ENCODE measurements at regions not wholly inside any gene's neighbourhood (a gene's known extent, or its start where the extent isn't known, plus 50 kb on each side); places are given as distances from the start of the nearest gene placed in this dataset.

GRCh38 chr6:139758209-139758611 lies 383.8 kb upstream of the CITED2 start:
- no peak overlapping the region for H2BK5ac ChIP-seq (ENCODE audit: low read depth, low read length, poor library complexity, severe bottlenecking)
- H2BK12ac ChIP-seq (ENCODE audit: low read length in 2 of 2), result no peak overlapping the region
- no peak overlapping the region for H3K18ac ChIP-seq (ENCODE audit: low read depth in 1 of 2, low read length in 2 of 2)
- peak overlapping the region; percentile 57 for H2AK5ac ChIP-seq (ENCODE audit: low read length, severe bottlenecking)
- WGBS, result 52% methylated on average over 3 of the region's 3 CpGs
- no peak overlapping the region for H4K8ac ChIP-seq (ENCODE audit: low read length)
- no peak overlapping the region for H3K14ac ChIP-seq (ENCODE audit: low read length in 2 of 2)
- H3K27me3 ChIP-seq (ENCODE audit: control insufficient read depth in 1 of 2, insufficient read depth in 1 of 2, low read length in 2 of 2), result no peaks in the 10 kb centered on the region
- no peak overlapping the region for H4K91ac ChIP-seq (ENCODE audit: low read length)
- no peak overlapping the region for H2BK120ac ChIP-seq (ENCODE audit: low read depth, low read length)
- H2BK15ac ChIP-seq (ENCODE audit: low read depth, poor library complexity, severe bottlenecking), result no peak overlapping the region
- no peak overlapping the region for H2AFZ ChIP-seq (ENCODE audit: low read depth, low read length)
- H3K4me2 ChIP-seq (ENCODE audit: low read length, poor library complexity, severe bottlenecking), result no peak overlapping the region
- DNase-seq, result no peak
- no peaks in the 10 kb centered on the region for H3K36me3 ChIP-seq (ENCODE audit: control insufficient read depth in 1 of 2, insufficient read depth in 2 of 2, low read depth in 1 of 2, low read length in 2 of 2)
- peaks cover 3% of the 10 kb centered on the region for H3K4me1 ChIP-seq (ENCODE audit: control insufficient read depth, insufficient read depth, low read depth, low read length)
- no peak overlapping the region for H3K23ac ChIP-seq (ENCODE audit: low read length in 2 of 2)
- no peak overlapping the region for H3K27ac ChIP-seq (ENCODE audit: low read length, poor library complexity, severe bottlenecking)
- H3K9ac ChIP-seq (ENCODE audit: low read length), result peak overlapping the region; percentile 50
- peak overlapping the region in 1 of 2 experiments; percentile 52 for H3K4me3 ChIP-seq (ENCODE audit: insufficient read depth in 1 of 2, low read depth in 1 of 2, low read length in 2 of 2)
- H3K79me1 ChIP-seq (replicated peaks; ENCODE audit: low read length, poor library complexity, severe bottlenecking), result no peaks in the 10 kb centered on the region
- no peaks in the 10 kb centered on the region for H3K9me3 ChIP-seq (ENCODE audit: control insufficient read depth, low read length)
- H3K4ac ChIP-seq (ENCODE audit: low read depth in 1 of 2, low read length in 2 of 2), result no peak overlapping the region

DNA sequence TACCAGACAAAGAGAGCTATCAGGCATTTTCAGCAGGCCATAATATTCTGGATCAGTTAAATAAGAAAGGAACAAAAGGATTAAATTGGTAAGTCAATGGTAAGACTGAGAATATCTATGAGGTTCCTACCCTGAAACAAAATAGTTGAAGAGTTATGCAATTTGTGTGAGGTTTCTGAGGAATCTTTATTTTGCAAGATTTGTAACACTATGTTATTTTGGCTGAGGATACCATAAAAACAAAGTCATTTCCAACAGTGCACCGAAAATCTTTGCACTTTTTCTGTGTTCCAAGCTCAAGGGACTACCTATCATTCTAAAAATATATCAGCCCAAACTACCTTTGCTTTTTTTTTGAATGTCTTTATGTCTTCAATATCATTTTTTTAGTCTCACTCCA lies 383.3 kb upstream of the CITED2 start:
- no peak overlapping the region for H3K14ac ChIP-seq (ENCODE audit: low read length in 2 of 2)
- H3K23ac ChIP-seq (ENCODE audit: low read length in 2 of 2), result no peak overlapping the region
- no peak overlapping the region for H4K91ac ChIP-seq (ENCODE audit: low read length)
- H2BK5ac ChIP-seq (ENCODE audit: low read depth, low read length, poor library complexity, severe bottlenecking), result no peak overlapping the region
- no peak overlapping the region for H4K8ac ChIP-seq (ENCODE audit: low read length)
- no peak overlapping the region for H2AK5ac ChIP-seq (ENCODE audit: low read length, severe bottlenecking)
- H2BK15ac ChIP-seq (ENCODE audit: low read depth, poor library complexity, severe bottlenecking), result no peak overlapping the region
- peak overlapping the region; percentile 20 for H3K27ac ChIP-seq (ENCODE audit: low read length, poor library complexity, severe bottlenecking)
- peaks cover 3% of the 10 kb centered on the region for H3K4me1 ChIP-seq (ENCODE audit: control insufficient read depth, insufficient read depth, low read depth, low read length)
- H3K4me2 ChIP-seq (ENCODE audit: low read length, poor library complexity, severe bottlenecking), result no peak overlapping the region
- peak overlapping the region; percentile 50 for H3K9ac ChIP-seq (ENCODE audit: low read length)
- H3K27me3 ChIP-seq (ENCODE audit: control insufficient read depth in 1 of 2, insufficient read depth in 1 of 2, low read length in 2 of 2), result no peaks in the 10 kb centered on the region
- H2AFZ ChIP-seq (ENCODE audit: low read depth, low read length), result no peak overlapping the region
- no peak for DNase-seq
- H3K9me3 ChIP-seq (ENCODE audit: control insufficient read depth, low read length), result no peaks in the 10 kb centered on the region
- H3K18ac ChIP-seq (ENCODE audit: low read depth in 1 of 2, low read length in 2 of 2), result no peak overlapping the region
- WGBS, result 79% methylated on average over 1 of the region's 1 CpG
- H3K79me1 ChIP-seq (replicated peaks; ENCODE audit: low read length, poor library complexity, severe bottlenecking), result no peaks in the 10 kb centered on the region
- peak overlapping the region in 1 of 2 experiments; percentile 52 for H3K4me3 ChIP-seq (ENCODE audit: insufficient read depth in 1 of 2, low read depth in 1 of 2, low read length in 2 of 2)
- no peak overlapping the region for H2BK12ac ChIP-seq (ENCODE audit: low read length in 2 of 2)
- no peaks in the 10 kb centered on the region for H3K36me3 ChIP-seq (ENCODE audit: control insufficient read depth in 1 of 2, insufficient read depth in 2 of 2, low read depth in 1 of 2, low read length in 2 of 2)
- H2BK120ac ChIP-seq (ENCODE audit: low read depth, low read length), result no peak overlapping the region
- H3K4ac ChIP-seq (ENCODE audit: low read depth in 1 of 2, low read length in 2 of 2), result no peak overlapping the region

DNA sequence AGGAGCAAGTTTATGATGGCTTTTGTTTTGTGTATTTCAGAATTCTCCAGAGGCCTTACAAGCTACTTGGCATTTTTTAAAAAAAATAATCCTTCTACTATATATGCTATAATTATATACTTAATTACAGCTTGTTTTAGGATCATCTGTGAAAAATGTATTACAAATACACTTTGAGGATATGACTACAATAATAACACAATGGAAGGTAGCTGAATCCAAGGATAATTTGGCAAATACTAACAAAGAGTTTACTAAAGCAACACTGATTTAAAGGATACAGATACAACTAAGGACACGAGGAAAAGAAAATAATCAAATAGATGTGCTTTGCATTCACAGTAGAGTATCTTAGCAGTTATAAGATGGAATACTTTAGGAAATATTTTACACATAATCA lies 381.9 kb upstream of the CITED2 start:
- H4K91ac ChIP-seq (ENCODE audit: low read length), result no peak overlapping the region
- H2BK15ac ChIP-seq (ENCODE audit: low read depth, poor library complexity, severe bottlenecking), result no peak overlapping the region
- no peaks in the 10 kb centered on the region for H3K27me3 ChIP-seq (ENCODE audit: control insufficient read depth in 1 of 2, insufficient read depth in 1 of 2, low read length in 2 of 2)
- H3K14ac ChIP-seq (ENCODE audit: low read length in 2 of 2), result no peak overlapping the region
- H3K9ac ChIP-seq (ENCODE audit: low read length), result no peak overlapping the region
- H2BK120ac ChIP-seq (ENCODE audit: low read depth, low read length), result no peak overlapping the region
- H3K4me3 ChIP-seq (ENCODE audit: insufficient read depth in 1 of 2, low read depth in 1 of 2, low read length in 2 of 2), result no peak overlapping the region
- no peak overlapping the region for H4K8ac ChIP-seq (ENCODE audit: low read length)
- no peaks in the 10 kb centered on the region for H3K79me1 ChIP-seq (replicated peaks; ENCODE audit: low read length, poor library complexity, severe bottlenecking)
- H3K18ac ChIP-seq (ENCODE audit: low read depth in 1 of 2, low read length in 2 of 2), result no peak overlapping the region
- no peak overlapping the region for H2AK5ac ChIP-seq (ENCODE audit: low read length, severe bottlenecking)
- H2BK12ac ChIP-seq (ENCODE audit: low read length in 2 of 2), result no peak overlapping the region
- no peak overlapping the region for H3K4me2 ChIP-seq (ENCODE audit: low read length, poor library complexity, severe bottlenecking)
- no peak overlapping the region for H3K4ac ChIP-seq (ENCODE audit: low read depth in 1 of 2, low read length in 2 of 2)
- no peak overlapping the region for H2AFZ ChIP-seq (ENCODE audit: low read depth, low read length)
- H3K4me1 ChIP-seq (ENCODE audit: control insufficient read depth, insufficient read depth, low read depth, low read length), result peaks cover 5% of the 10 kb centered on the region
- H2BK5ac ChIP-seq (ENCODE audit: low read depth, low read length, poor library complexity, severe bottlenecking), result no peak overlapping the region
- no peak overlapping the region for H3K23ac ChIP-seq (ENCODE audit: low read length in 2 of 2)
- no peaks in the 10 kb centered on the region for H3K9me3 ChIP-seq (ENCODE audit: control insufficient read depth, low read length)
- no peak overlapping the region for H3K27ac ChIP-seq (ENCODE audit: low read length, poor library complexity, severe bottlenecking)
- H3K36me3 ChIP-seq (ENCODE audit: control insufficient read depth in 1 of 2, insufficient read depth in 2 of 2, low read depth in 1 of 2, low read length in 2 of 2), result no peaks in the 10 kb centered on the region
- no peak for DNase-seq
- WGBS, result no CpG with 5 or more reads among the region's 1 CpG

DNA sequence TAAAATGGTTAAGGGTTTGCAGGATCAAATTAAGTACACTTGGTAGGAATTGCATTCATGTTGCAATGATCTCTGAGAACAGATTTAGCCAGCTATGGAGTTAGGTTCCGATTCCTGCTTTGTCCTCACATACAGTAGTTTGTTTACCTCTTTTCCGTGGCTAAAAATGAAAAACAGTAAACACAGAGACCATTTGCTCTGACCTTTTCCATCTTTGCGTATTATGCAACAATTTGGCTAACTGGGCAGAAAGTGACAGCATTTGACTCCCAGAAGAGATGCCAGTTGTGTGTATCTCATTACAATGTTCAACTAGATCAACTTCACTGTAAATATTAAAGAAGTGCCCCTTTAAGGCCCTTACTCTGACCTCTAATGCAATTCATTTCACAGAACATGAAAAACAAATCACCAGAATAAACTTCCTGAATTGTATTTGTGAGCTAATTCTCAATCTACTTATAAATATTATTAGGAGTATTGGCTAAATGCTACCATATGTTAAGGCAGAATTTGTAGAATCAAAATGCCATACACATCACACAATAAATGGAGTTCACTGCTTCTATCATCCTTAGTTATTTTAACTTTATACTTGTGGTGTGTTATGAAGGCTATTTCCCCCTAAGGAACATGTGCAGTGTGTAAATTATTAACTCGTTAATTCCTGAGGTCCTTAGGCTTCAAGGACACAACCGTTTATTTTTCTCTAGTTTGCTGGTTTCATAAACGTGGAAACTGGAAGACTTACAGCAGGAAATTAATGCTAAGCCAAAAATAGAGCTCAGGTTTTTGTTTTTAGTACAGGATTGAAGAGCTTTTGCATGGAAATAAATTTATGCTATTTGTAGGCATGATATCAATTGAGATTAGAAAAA lies 380.7 kb upstream of the CITED2 start:
- no peak overlapping the region for H2BK120ac ChIP-seq (ENCODE audit: low read depth, low read length)
- no peak overlapping the region for H3K4ac ChIP-seq (ENCODE audit: low read depth in 1 of 2, low read length in 2 of 2)
- H3K23ac ChIP-seq (ENCODE audit: low read length in 2 of 2), result no peak overlapping the region
- H3K9me3 ChIP-seq (ENCODE audit: control insufficient read depth, low read length), result no peaks in the 10 kb centered on the region
- no peaks in the 10 kb centered on the region for H3K27me3 ChIP-seq (ENCODE audit: control insufficient read depth in 1 of 2, insufficient read depth in 1 of 2, low read length in 2 of 2)
- H3K4me2 ChIP-seq (ENCODE audit: low read length, poor library complexity, severe bottlenecking), result no peak overlapping the region
- peak overlapping the region; percentile 63 for H3K27ac ChIP-seq (ENCODE audit: low read length, poor library complexity, severe bottlenecking)
- H2AFZ ChIP-seq (ENCODE audit: low read depth, low read length), result no peak overlapping the region
- H2BK15ac ChIP-seq (ENCODE audit: low read depth, poor library complexity, severe bottlenecking), result no peak overlapping the region
- H3K18ac ChIP-seq (ENCODE audit: low read depth in 1 of 2, low read length in 2 of 2), result no peak overlapping the region
- WGBS, result 31% methylated on average over 6 of the region's 6 CpGs
- H4K91ac ChIP-seq (ENCODE audit: low read length), result no peak overlapping the region
- H3K14ac ChIP-seq (ENCODE audit: low read length in 2 of 2), result no peak overlapping the region
- peak overlapping the region; percentile 24 for H2BK5ac ChIP-seq (ENCODE audit: low read depth, low read length, poor library complexity, severe bottlenecking)
- no peak overlapping the region for H3K9ac ChIP-seq (ENCODE audit: low read length)
- no peak overlapping the region for H2BK12ac ChIP-seq (ENCODE audit: low read length in 2 of 2)
- H2AK5ac ChIP-seq (ENCODE audit: low read length, severe bottlenecking), result no peak overlapping the region
- H3K36me3 ChIP-seq (ENCODE audit: control insufficient read depth in 1 of 2, insufficient read depth in 2 of 2, low read depth in 1 of 2, low read length in 2 of 2), result no peaks in the 10 kb centered on the region
- peak; percentile 61 for DNase-seq
- peak overlapping the region in 1 of 2 experiments; percentile 1 for H3K4me3 ChIP-seq (ENCODE audit: insufficient read depth in 1 of 2, low read depth in 1 of 2, low read length in 2 of 2)
- no peak overlapping the region for H4K8ac ChIP-seq (ENCODE audit: low read length)
- H3K4me1 ChIP-seq (ENCODE audit: control insufficient read depth, insufficient read depth, low read depth, low read length), result peaks cover 5% of the 10 kb centered on the region
- no peaks in the 10 kb centered on the region for H3K79me1 ChIP-seq (replicated peaks; ENCODE audit: low read length, poor library complexity, severe bottlenecking)
